LNCAP (cell line): ENCODE measurements at regions not wholly inside any gene's neighbourhood (a gene's known extent, or its start where the extent isn't known, plus 50 kb on each side); places are given as distances from the start of the nearest gene placed in this dataset.

ENCODE experiments used
- CTCF ChIP-seq: fragments of 450-650 bp; IDR thresholded peaks from 2 replicates; pipeline ENCODE4 v1.5.1; 2017; ENCODE audit warnings: mild to moderate bottlenecking

GRCh38 chr3:109930582-109930981 lies 593.2 kb upstream of the DPPA4 start:
- no peak for TF ChIP-seq CTCF

DNA sequence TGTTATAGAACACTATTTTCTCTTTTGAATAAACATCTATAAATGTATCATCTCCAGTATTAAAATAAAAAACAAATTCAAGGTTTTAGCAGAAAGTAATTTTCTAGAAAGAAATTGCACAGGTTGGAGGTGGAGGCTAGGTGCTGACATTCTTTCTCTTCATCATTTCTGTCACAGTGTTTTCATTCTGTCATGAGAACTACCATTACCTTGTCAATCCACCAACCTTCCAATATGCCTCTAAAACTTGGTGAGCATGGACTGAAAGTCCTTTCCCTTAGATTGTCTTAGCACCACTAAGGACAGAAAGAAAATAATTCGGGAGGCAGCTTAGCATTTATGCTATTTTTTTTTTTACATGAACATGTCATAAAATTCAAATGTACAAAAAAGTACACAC lies 596.2 kb upstream of the DPPA4 start:
- TF ChIP-seq CTCF = no peak

DNA sequence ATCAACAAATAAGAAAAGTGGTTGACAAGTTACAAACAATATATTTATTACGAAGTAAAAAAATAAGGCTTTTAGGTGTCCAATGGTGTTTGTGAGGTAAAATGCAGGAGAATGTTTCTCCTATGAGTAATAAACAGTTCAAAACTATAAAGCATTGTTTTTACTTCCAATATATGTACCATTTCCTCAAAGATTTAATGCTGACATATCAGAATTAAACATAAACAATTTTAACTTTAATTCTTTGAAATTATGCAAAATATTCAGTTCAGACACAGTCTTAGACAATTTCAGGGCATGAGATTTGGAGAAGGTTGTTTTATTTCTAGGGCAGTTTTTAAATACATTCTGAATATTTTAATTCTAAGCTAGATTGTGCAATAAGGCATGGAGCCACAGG lies 602.5 kb upstream of the DPPA4 start:
- TF ChIP-seq CTCF = no peak

DNA sequence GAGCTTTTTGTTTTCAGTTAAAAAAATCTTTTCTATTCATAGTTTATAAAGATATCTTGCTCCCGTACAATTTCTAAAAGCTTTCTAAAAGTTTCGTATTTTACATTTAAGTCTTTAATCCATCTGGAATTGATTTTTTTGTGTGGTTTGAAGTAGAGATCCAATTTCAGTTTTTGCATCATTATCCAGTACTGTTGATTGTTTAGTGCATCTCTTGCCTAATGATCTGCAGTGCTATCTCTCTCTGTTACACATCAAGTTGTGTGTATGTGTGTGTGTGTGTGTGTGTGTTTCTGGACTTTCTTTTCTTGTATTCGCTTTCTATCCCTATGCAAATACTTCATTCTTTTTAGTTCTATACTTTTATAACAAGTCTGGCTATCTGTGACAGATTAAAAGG lies 605.8 kb upstream of the DPPA4 start:
- TF ChIP-seq CTCF = no peak

GRCh38 chr3:109944836-109945235 lies 607.5 kb upstream of the DPPA4 start:
- no peak for TF ChIP-seq CTCF

DNA sequence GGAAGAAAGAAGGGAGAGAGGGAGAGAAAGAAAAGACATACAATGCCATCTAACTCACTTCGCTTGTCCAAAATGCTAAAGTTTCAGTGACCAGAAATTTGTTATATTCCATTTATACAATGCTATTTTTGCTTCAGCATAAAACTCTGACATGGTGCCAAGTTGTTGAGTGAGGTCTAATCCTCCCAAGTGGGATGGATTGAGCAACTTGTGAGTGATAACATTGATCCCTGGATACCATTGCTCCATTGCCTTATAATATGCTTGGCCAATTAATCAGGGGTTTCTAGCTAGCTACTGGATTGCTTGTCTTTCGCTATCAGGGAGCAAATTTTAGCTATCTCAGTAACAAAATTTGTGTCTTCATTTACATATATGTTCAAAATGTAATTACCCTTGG lies 615.6 kb upstream of the DPPA4 start:
- TF ChIP-seq CTCF = no peak

- TF ChIP-seq CTCF = no peak
Observed at GRCh38 chr3:109963831-109964230, 626.5 kb upstream of the DPPA4 start.

- no peak for TF ChIP-seq CTCF
Observed at GRCh38 chr3:109973733-109974132, 636.4 kb upstream of the DPPA4 start.
